Fibroblast of pulmonary artery (primary cell): ENCODE measurements at regions not wholly inside any gene's neighbourhood (a gene's known extent, or its start where the extent isn't known, plus 50 kb on each side); places are given as distances from the start of the nearest gene placed in this dataset.

ENCODE experiments used
- DNase-seq: peaks from one replicate; pipeline ENCODE4 v3.0.0-alpha.2; 2010; ENCODE audit warnings: low read depth
- H3K4me3 ChIP-seq: replicated peaks from 2 replicates; pipeline ENCODE4 v1.5.1; 2011; ENCODE audit warnings: low read depth, mild to moderate bottlenecking, control low read depth, low read length, moderate library complexity
- TF ChIP-seq, protein P1 (sequence below): IDR thresholded peaks from 2 replicates; pipeline ENCODE4 v1.5.1; 2011; ENCODE audit warnings: mild to moderate bottlenecking, control low read depth, low read length, inconsistent platforms; ENCODE audit errors: missing control alignments

DNA sequence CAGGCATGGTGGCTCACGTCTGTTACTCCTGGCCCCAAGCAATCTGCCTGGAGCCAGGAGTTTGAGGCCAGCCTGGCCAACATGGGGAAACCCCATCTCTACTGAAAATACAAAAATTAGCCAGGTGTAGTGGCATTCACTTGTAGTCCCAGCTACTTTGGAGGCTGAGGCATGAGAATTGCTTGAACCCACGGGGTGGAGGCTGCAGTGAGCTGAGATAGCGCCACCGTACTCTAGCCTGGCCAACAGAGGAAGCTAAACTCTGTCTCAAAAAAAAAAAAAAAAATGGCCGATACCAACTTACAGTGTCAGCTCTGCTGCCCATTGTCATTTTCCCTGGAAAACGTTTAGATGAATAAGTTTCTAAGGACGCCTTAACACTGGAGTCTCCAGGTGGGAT lies 489.9 kb downstream of the TFAP2A start:
- TF ChIP-seq, protein P1, sequence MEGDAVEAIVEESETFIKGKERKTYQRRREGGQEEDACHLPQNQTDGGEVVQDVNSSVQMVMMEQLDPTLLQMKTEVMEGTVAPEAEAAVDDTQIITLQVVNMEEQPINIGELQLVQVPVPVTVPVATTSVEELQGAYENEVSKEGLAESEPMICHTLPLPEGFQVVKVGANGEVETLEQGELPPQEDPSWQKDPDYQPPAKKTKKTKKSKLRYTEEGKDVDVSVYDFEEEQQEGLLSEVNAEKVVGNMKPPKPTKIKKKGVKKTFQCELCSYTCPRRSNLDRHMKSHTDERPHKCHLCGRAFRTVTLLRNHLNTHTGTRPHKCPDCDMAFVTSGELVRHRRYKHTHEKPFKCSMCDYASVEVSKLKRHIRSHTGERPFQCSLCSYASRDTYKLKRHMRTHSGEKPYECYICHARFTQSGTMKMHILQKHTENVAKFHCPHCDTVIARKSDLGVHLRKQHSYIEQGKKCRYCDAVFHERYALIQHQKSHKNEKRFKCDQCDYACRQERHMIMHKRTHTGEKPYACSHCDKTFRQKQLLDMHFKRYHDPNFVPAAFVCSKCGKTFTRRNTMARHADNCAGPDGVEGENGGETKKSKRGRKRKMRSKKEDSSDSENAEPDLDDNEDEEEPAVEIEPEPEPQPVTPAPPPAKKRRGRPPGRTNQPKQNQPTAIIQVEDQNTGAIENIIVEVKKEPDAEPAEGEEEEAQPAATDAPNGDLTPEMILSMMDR = no peak
- H3K4me3 ChIP-seq = no peak overlapping the region
- no peak for DNase-seq

DNA sequence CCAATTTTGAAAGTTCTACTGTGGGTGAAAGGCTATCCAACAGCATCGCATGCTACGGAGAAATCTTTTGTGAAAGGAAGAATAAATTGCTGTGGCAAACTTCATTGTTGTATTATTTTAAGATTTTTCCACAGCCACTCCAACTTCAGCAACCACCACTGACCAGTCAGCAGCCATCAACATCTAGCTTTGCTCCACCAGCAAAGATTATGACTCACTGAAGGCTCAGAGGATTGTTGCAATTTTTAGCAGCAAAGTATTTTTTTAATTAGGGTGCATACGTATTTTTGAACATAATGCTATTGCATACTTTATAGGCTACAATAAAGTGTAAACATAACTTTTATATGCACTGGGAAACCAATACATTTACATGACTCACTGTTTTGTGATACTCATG lies 493.5 kb downstream of the TFAP2A start:
- TF ChIP-seq, protein P1 = no peak
- H3K4me3 ChIP-seq = no peak overlapping the region
- no peak for DNase-seq

GRCh38 chr6:9914951-9915350 lies 499.9 kb downstream of the TFAP2A start:
- TF ChIP-seq, protein P1 = no peak
- no peak overlapping the region for H3K4me3 ChIP-seq
- DNase-seq = no peak

DNA sequence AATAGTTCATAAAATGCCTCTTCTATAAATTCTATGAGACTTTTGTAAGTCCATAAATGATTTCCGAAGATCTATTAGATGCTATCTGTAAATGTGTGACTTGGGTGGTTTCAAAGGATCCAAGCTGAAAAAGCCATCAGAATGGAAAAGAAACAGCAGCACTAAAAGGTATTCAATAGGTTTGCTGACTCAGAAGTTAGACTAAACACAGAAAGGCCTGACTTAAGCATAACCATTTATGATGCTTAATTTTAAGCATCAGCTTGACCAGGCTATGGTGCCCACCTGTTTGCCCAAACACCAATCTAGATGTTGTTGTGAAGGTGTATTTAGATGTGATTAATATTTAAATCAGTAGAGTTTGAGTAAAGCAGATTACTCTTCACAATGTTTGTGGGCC lies 513.5 kb downstream of the TFAP2A start:
- no peak overlapping the region for H3K4me3 ChIP-seq
- no peak for DNase-seq
- TF ChIP-seq, protein P1 = no peak

DNA sequence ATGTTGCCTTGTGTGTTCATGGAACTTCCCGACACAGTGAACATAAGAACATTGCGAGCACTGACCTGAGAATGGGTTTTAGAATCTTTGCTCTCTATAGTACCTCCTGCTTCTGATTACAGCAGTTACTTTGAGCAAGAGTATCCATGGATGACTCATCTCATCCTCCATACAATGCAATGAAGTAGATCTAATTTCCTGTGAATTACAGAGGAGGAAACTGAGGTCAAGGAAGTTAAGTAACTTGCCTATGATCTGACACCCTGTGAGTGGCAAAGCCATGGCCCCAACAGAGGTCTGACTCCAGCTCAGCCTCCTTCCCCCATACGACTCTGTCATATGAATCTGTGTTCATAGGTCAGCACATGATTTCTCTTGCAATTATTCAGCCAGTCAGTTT lies 518.1 kb downstream of the TFAP2A start:
- TF ChIP-seq, protein P1 = no peak
- peak; percentile 1 for DNase-seq
- H3K4me3 ChIP-seq = no peak overlapping the region

- TF ChIP-seq, protein P1 = no peak
- no peak overlapping the region for H3K4me3 ChIP-seq
- no peak for DNase-seq
These were observed 524.0 kb downstream of the TFAP2A start for GRCh38 chr6:9890893-9891292.

DNA sequence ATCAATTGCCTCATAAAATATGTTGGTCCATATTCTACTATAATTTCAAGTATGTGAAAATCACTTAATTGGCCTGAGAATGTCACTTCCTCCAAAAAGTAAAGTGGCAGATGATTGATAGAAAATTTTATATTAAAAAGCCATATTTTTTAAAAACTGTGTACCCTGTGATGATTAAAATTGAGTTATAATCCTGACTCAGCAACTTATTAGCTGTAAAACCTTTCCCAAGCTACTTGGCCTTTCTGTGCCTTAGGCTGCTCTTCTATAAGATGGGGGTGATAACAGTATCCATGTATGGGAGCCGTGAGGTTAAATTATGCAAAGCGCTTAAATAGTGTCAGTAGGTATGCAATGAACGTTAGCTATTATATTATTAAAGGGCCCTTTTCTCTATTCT lies 524.4 kb downstream of the TFAP2A start:
- TF ChIP-seq, protein P1 = no peak
- H3K4me3 ChIP-seq = no peak overlapping the region
- no peak for DNase-seq
